ENCODE measurements at regions not wholly inside any gene's neighbourhood (a gene's known extent, or its start where the extent isn't known, plus 50 kb on each side); places are given as distances from the start of the nearest gene placed in this dataset.
"Not testable (repeated sequence)": the region's sequence is repeated elsewhere in the genome, so short reads cannot be mapped to it uniquely, and the experiment has no call there.

GRCh38 chr12:53872367-53872766 lies 66.3 kb upstream of the HOXC13 start:
- DNase-seq (ENCODE audit: low spot score), result no peak

- not testable (repeated sequence) for DNase-seq (ENCODE audit: low spot score)
These were observed 60.7 kb upstream of the HOXC13 start for GRCh38 chr12:53877961-53878360.

GRCh38 chr12:53887006-53887405 lies 51.6 kb upstream of the HOXC13 start:
- DNase-seq (ENCODE audit: low spot score), result no peak

- no peak for DNase-seq (ENCODE audit: low spot score)
These were observed 50.8 kb upstream of the HOXC13 start for GRCh38 chr12:53887881-53888280.

Data from LoVo (cell line).